ENCODE measurements at regions not wholly inside any gene's neighbourhood (a gene's known extent, or its start where the extent isn't known, plus 50 kb on each side); places are given as distances from the start of the nearest gene placed in this dataset.

DNA sequence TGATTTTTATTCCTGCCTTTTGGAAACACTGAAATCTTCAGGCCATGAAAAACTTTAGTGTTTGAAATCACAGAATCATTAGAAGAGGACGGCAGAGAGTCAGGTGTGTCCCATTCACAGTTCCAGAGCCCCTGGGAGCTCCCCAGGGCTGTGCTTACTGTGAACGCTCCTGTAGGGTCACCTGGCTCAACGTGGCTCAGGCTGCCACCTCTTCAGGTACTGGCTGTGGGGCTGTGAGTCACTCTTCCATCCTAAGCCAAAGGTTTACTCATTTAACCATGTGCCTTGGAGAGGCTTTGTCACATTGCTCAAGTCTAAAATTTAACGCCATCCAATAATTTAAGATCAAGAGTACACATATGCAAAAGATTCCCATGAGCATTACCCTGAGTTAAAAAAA is 50.2 kb upstream of the FSTL4 start:
- no peaks in the 10 kb centered on the region for H3K9me3 ChIP-seq
- no peaks in the 10 kb centered on the region for H3K36me3 ChIP-seq
- TF ChIP-seq, protein P1, sequence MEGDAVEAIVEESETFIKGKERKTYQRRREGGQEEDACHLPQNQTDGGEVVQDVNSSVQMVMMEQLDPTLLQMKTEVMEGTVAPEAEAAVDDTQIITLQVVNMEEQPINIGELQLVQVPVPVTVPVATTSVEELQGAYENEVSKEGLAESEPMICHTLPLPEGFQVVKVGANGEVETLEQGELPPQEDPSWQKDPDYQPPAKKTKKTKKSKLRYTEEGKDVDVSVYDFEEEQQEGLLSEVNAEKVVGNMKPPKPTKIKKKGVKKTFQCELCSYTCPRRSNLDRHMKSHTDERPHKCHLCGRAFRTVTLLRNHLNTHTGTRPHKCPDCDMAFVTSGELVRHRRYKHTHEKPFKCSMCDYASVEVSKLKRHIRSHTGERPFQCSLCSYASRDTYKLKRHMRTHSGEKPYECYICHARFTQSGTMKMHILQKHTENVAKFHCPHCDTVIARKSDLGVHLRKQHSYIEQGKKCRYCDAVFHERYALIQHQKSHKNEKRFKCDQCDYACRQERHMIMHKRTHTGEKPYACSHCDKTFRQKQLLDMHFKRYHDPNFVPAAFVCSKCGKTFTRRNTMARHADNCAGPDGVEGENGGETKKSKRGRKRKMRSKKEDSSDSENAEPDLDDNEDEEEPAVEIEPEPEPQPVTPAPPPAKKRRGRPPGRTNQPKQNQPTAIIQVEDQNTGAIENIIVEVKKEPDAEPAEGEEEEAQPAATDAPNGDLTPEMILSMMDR (IDR thresholded peaks at IDR 0.05): no peak
- TF ChIP-seq POLR2A (IDR thresholded peaks at IDR 0.05): no peak
- H3K4me3 ChIP-seq (replicated peaks in 1 of 3): no peak overlapping the region
- 48 to 49% methylated on average over 4 of the region's 4 CpGs for WGBS, 2 donors
- DNase-seq: peak; percentile 4 to 5
- H3K27ac ChIP-seq: no peak overlapping the region
- intact Hi-C loops (cut with DNase I): no loop called here
- no peaks in the 10 kb centered on the region for H3K27me3 ChIP-seq
- no peaks in the 10 kb centered on the region for H3K4me1 ChIP-seq

All from thyroid gland (tissue), 4 donors.